HG03354 (cell line): ENCODE measurements at regions not wholly inside any gene's neighbourhood (a gene's known extent, or its start where the extent isn't known, plus 50 kb on each side); places are given as distances from the start of the nearest gene placed in this dataset.

Experiments used
- ATAC-seq: cut with Tn5 transposase; IDR thresholded peaks from one replicate; pipeline ENCODE4 v1.9.1; 2021; ENCODE audit warnings: mild to moderate bottlenecking; ENCODE audit not compliant: unreplicated experiment, poor library complexity, severe bottlenecking

DNA sequence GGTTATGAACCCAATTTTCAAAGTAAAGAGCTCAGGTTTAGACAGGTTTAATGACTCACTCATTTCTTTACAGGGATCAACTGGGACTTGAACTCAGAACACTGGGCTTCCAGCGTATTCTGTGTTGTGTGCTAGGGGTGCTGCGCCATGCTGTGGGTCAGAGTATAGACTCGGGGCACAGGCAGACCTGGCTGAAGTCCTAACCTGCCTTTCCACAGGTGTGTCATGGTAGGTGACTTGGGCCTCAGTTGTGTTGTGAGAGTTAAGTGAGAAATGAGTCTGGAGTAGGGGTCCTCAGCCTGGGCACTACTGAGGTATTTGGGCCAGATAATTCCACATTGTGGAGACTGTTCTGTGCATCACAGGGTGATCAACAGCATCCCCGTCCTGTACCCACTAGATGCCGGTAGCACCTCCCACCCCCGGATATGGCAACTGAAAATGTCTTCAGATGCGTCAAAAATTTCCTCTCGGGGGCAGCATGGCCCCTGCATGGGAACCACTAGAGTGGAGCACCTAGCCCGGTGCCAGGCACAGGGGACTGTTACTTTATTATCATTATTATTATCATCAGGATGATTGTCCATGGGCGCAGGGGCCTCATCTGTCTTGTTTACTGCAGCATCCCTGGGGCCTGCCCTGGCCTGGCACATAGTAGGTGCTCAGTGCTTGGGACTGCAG lies 575.5 kb downstream of the PTPRU start:
- no peak for ATAC-seq

DNA sequence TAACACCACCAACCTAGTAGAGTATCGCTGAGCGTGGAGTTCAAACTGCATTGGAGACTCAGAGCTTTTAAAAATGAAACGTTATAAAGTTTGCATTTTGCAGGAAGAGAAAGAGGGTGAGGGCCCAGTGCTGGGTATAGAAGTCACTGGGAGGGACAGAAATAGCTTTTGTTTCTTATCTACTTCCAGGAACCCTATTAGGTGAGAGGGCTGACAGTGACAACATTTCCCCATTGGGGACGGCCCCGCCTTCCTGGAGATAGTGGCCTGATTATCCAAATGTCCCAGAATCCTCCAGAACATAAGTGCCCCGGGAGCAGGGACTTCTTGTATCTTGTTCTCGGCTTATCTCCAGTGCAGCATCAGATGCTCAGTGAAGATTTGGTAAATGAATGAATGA lies 574.9 kb downstream of the PTPRU start:
- no peak for ATAC-seq

DNA sequence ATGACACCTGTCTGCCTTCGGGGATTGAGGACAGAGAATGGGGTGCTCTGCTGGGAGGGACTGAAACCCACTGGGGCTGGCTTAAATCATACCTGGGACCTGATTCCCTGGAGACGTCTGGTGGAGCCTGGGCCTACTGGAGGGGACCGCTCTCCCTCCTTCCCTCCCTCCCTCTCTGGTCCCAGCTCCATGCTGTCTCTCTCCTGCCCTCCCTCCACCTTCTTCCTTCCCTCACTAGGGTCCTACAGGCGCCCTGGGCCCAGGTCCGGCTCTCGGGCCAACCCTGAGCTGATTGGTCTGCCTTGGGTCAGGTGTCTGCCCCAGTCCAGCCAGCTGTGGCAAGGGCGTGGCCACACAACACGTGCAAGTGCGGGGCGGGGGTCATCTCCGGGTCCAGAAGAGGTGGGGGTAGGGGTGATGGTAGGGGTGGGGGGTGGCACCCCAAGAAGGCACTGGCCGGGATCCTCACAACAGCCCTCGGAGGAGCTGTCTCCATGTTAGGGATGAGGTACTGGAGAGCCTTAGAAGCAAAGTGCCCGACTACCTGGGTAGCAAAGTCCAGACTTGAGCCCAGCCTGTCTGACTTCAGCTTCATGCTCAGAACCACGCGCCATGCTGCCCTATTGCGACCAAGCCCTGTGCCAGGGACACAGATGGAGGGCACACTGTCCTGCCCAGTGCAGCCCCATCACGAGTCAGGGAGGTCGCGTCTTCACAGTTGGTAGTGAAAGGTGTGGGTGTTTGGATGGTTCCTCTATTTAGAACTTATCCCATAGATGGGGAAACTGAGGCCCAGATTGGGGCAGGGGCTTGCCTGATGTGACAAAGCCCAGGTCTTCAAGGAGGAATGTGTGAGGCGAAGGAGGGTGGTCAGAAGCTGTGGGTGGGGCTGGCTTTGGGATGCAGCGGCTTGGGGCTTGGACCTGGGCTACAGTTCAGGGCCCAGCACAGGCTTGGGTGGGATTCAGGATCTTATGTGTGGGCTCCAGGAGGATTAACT lies 574.1 kb downstream of the PTPRU start:
- no peak for ATAC-seq

DNA sequence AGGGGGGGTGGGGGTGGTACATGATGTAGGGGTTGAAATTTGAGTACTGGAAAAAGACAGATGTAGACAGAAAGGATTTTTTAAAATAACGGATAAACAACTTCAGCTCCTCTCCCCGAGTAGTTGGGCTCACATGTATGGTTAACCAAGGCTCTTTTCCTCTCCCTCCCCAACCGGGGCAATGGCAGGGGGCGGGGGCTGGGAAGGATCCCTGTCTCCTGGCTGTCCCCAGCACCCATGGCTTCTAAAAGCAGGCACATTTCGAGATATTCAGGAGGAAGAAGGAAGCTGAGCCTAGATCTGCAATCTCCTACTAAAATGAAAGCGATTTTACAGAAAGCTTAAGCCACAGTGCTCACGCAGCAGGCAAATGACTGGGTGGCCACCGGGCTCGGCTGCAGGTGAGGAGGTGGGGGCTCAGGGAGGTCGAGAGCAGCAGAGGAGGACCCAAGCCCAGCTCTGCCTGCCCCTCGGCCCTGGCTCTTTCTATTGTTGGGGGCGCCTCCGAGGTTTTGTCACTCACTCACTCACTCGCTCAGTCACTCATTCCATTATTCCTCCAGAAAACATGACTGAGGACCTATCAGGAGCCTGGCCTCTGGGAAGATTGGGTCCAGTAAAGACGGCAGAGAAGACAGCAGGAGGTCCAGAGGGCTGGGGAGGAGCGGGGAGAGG lies 573.3 kb downstream of the PTPRU start:
- ATAC-seq, result no peak

DNA sequence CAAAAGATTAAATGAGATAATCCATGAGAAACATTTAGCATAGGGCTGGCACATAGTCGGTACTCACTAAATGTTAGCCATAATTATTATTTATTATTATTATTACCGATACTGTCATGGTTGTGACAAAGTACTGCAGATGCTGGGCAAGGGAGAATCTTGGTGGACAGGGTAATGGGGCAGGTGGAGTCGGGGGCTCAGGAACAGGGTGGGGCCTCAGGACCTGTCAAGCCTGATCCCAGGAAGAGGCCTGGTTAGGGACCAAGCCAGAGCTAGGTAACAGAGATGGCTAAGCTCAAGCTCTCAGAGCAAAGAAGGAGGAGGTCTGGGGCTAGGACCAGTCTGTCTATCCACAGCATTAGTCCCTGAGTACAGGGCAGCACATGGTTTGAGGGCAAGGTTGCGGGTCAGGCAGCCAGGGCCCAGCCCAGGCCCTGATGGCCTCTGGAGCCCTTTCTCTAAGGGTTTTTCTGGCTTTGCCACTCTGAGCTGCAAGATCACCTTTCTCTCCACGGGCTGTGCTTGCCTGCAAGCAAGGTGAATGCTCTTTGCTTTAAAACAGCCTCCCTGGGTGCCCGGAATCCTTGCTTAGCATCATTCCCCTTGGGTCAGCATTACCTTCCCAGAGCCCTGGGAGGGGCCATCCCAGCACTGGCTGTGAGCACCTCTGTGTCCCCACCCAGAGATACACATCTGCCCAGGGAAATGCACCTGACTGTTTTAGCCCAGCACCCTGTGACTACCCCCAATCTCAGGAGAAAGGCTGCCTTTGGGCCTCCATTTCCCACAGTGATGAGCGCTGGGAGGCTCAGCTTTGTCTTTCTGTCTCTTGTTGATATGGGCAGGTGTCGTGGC lies 572.0 kb downstream of the PTPRU start:
- ATAC-seq, result no peak

DNA sequence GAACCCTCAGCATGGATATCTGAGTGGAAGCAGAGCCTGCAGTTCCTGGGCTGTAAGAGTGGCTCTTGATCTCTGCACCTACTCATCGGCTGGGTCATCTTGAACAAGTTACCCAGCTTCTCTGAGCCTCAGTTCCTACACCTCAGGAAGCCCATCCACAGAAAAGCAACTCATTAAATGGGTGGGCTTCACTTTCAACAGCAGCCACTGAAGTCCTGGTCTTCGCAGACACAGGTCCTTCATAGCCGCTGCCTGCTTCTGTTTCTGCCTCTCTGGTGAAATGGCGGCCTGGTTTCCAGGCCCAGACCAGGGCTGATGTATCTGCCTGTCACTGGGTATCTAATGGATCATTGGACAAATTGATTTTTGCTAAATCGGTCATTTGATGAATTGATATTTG lies 571.4 kb downstream of the PTPRU start:
- ATAC-seq, result no peak

DNA sequence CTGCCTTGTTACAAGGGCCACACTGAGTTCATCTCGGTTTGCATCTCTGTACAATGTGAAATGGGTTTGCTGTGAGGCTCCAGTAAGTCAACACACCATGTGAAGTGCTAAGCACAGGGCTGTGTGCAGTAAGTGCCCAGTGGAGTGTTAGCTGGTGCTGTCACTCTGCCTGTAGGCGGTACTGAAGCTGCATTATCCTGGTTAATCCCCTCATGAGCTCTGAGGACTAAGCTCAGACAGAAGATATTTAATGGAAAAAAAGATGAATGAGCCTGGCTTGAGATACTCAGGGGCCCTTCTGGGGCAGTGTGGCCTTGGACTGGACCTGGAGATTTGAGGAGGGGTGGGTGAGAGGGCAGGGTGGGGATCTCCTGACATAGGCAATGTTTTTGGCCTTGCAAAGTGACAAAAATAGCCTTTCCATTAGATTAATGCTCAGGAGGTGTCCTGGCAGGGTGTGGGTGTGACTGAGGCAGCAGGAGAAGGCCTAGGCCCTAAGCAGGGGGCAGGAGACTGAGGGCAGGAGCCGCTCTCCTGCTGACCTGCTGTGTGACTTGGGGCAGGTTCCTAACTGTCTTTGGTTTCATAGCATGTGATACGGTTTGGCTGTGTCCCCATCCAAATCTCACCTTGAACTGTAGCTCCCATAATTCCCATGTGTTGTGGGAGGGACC lies 570.5 kb downstream of the PTPRU start:
- no peak for ATAC-seq

DNA sequence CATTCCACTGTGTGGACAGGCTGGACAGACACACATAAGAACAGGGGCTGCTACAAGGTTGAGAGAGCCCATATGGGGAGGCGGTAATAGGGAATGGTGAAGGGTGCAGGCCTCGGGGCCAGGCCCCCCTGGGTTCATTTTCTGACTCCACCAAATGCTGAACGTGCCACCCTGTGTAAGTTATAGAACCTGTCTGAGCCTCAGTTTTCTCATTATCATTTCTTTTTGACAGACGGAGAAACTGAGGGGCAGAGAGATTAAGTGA lies 569.5 kb downstream of the PTPRU start:
- no peak for ATAC-seq

DNA sequence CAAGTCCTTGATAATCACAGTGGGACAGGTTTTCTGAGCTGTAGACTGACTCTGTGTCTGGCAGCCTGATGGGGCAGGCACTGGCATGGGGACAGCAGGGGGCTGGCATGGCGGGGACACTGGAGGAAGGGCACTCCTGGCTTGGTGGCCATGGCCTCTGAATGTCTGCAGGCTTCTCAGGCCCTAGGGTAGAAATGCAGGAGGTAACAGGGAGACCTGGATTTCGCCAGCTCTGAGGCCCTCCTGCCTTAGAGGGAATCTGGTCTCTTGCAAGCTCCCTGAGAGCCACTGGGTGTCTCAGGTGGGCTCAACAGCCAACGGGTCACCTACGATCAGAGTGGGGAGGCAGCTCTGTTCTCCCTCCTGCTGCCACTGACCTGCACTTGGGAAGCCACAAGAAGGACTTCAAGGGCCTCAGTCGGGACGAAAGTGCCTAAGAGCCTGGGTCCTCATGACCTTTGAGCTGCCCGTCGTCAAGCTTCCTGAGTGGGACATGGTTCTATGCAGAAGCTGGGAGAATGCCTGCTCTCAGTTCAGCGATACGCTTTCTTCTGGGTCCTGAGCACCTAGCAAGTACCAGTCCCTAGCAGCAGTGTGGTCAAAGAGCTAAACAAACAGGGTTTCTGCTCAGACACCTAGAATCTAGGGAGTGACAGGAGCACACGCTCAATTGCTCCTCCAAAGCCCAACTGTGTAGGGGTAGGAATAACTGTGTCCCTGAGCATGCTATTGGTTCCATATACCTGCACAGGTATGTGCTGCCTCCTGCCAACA lies 569.0 kb downstream of the PTPRU start:
- ATAC-seq, result no peak

DNA sequence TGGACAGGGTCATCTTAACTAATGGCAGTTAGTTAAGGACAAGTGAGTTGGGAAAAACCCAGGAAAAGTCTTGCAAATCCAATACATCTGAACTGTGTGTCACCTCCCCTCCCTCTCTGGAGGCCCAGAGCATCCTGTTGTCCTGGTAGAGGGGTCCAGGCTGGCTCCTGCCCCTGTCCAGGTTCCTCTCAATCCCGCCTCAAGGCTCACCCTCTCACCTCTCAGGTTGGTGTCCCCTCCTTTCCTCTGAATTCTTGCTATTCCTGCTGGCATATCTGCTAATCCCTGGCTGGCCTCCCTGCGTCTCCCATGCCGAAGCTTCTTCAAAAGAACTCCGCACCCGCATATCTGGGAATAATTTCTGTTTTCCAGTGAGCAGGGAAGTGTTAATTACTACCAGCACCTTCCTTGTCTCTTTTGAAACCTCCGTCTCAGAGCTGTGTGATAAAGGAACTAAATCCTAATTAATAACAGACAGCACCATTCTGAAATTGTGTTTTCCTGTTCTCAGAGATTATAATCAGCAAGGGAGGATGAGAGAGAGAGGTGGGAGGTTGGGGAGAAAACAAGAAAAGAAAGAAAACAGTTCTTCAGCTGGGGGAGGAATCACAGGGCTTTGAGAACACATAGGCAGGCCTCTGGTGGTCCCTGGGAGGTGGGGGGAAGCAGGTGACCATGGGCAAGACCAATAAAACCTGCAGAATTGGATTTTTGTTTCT lies 568.0 kb downstream of the PTPRU start:
- no peak for ATAC-seq

DNA sequence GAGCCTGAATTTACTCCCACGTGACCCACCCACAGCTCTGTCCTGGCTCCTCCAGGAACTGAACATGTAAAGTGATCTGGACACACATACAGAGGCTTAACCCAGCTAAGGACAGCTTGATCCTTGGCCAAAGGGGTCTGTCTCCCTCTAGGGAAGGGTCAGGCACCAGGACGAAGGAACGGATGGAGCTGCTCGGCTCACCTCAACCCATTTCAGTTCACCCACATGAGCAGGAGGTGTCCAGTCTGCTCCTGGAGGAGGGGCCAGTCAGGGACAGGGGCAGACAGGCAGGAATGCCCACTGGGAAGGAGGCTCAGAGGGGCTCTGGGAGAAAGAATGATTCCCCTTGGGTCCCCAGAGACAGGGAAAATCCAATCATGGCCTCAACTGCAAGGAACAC lies 567.2 kb downstream of the PTPRU start:
- ATAC-seq, result no peak

DNA sequence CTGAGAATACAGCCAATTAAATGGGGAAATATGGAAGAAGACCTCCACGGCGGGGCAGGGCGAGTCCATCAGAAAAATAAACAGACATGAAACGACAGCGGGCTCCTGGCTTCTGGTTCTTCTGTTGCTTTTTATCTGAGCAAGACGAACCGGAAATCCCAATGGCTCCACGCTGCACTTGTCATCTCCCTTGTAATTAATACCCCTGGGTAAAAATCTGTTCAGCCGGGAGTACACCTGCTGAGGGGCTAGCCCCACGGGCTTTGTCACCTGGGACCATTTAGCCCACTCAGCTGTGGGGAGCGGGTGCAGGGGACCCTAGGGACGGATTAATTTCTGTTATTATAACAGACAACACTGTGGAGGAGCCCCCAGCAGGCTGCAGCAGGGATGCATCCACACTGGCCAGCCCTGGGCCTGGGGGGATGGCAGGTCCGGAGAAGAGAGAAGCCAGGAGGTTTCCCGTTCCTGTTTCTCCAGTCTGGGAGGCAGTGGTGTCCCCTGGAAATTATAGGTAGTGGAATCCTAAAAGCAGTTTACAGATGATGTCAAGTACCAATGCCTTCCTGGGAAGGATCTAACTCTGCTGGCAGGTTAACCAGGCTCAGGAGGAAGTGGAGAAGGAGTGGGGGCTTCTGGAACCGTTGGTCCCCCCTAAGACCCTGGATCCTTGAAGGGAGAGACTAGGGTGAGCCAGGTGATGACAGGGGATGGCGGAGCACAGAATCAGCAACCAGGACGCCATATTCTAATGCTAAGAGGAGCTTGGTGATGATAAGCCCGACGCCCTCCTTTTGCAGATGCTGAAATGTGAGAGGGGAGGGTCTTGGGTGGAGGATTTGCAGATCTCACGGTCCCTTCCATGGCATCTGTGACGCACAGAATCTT lies 566.1 kb downstream of the PTPRU start:
- no peak for ATAC-seq

DNA sequence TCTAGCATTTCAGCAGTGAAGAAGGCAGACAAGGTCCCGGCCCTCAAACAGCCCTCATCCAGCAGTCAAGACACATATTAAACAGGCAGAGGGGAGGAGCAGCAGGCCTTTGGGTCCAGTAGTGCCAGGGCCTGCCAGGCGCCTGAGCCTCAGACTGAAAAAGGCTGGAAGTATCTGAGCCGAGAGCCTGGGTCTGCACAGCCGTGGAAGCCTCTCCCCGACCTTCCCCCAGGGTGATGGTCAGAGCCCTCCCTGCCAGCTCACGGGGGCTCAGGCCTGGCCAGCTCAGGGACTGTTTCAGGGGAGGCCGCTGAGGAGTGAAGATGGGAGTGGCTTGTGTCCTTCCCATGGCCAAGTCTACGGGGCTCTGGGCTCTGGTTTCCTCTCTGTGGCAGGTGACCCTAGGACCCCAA lies 565.2 kb downstream of the PTPRU start:
- no peak for ATAC-seq

DNA sequence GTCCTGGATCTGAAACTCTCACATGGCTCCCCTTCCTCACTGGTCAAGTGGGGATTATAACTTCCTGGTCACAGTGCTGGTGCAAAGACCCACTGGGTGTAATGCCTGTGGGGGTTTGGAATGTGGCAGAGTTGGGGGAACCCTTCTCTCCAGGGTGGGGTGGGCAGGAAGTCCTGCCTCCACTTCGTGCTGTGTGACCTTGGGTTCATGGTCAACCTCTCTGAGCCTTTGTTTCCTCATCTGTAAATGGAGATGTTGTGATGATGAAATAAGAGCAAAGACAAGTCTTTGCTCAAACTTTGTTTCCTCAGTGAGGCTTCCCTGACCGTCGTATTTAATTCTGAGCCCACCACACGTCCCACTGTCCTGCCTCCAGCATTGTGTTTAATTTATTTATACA lies 564.7 kb downstream of the PTPRU start:
- no peak for ATAC-seq

DNA sequence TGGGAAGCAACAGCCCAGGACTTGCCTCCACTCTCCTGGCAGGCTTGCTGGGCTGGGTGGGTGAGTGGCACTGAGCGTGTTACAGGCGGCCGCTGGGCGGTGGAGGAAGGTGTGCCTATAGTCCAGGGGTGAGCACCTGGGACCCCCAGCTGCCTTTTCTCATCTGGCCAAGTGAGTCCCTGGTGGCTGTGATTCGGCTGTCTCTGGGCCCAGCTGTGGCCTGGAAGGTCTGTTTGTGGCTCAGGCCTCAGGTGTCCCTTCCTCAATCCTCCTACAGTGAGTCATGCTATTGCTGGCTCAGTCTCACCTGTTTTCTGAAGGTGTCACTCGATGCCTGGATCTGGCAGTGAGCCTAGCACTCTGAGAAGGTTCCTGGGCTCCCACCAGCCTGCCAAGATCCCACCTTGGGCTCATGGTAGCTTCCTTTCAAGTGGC lies 564.2 kb downstream of the PTPRU start:
- ATAC-seq, result no peak

DNA sequence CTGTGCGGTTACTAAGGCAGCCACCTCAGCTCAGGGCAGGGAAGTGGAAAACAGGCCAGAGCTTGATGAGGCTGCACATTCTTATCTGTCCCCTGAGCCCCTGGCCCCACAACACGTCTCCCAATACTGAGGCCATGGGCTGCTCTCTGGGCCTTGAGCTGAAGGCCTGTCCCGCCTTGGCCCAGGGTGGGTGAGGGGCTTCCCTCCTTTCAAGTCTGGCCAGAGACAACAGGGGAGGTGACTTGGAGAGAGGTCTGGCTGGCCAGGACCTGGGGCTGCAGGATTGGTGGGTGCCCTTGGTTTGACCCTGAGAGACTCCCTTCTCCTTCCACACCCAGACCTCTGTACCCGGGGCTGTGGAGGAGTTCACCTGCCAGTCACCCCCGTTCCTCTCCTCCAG lies 563.8 kb downstream of the PTPRU start:
- ATAC-seq, result no peak
